ENCODE measurements at regions not wholly inside any gene's neighbourhood (a gene's known extent, or its start where the extent isn't known, plus 50 kb on each side); places are given as distances from the start of the nearest gene placed in this dataset.

DNA sequence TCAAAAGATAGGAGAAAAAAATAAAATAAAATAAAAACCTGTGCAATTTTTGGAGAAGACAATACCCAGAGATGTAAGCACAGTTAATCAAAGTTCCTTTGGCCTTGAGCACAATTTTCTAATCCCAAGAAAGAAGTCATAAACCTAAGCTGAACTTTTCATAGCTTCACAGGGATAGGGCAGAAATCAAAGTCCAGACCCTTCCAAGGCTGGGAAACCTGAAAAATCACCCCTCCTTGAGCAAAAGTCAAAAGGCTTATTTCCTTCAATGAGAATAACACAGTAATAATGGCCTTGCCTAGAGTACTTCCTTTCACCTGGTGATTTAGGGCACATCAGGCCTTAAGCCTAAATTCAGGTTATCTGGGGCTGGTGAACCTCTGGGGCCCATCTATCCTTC lies 415.0 kb upstream of the BTBD3 start:
- TF ChIP-seq CTCF (conservative IDR thresholded peaks at IDR 0.05; ENCODE audit: low read depth, low read length) (no peak), POLR2A (IDR thresholded peaks at IDR 0.05; ENCODE audit: low read depth, low read length) (no peak), MXI1 (IDR thresholded peaks at IDR 0.05; ENCODE audit: borderline replicate concordance, low read depth, low read length) (no peak), RCOR1 (IDR thresholded peaks at IDR 0.05; ENCODE audit: insufficient replicate concordance, low read length) (no peak), SMC3 (IDR thresholded peaks at IDR 0.05; ENCODE audit: low read depth, low read length) (no peak), RAD21 (IDR thresholded peaks at IDR 0.05; ENCODE audit: low read length) (no peak), RFX5 (IDR thresholded peaks at IDR 0.05; ENCODE audit: low read depth, low read length) (no peak), MAZ (IDR thresholded peaks at IDR 0.05; ENCODE audit: borderline replicate concordance, low read depth, low read length) (no peak), CEBPB (IDR thresholded peaks at IDR 0.05; ENCODE audit: low read depth, low read length) (no peak), BHLHE40 (IDR thresholded peaks at IDR 0.05; ENCODE audit: low read depth, low read length) (no peak)
- TF ChIP-seq, protein P1, sequence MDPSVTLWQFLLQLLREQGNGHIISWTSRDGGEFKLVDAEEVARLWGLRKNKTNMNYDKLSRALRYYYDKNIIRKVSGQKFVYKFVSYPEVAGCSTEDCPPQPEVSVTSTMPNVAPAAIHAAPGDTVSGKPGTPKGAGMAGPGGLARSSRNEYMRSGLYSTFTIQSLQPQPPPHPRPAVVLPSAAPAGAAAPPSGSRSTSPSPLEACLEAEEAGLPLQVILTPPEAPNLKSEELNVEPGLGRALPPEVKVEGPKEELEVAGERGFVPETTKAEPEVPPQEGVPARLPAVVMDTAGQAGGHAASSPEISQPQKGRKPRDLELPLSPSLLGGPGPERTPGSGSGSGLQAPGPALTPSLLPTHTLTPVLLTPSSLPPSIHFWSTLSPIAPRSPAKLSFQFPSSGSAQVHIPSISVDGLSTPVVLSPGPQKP (IDR thresholded peaks at IDR 0.05; ENCODE audit: borderline replicate concordance, low read depth, low read length) = no peak
- TF ChIP-seq, protein P2, sequence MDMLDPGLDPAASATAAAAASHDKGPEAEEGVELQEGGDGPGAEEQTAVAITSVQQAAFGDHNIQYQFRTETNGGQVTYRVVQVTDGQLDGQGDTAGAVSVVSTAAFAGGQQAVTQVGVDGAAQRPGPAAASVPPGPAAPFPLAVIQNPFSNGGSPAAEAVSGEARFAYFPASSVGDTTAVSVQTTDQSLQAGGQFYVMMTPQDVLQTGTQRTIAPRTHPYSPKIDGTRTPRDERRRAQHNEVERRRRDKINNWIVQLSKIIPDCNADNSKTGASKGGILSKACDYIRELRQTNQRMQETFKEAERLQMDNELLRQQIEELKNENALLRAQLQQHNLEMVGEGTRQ (IDR thresholded peaks at IDR 0.05; ENCODE audit: low read depth, low read length) = no peak
